ENCODE measurements at regions not wholly inside any gene's neighbourhood (a gene's known extent, or its start where the extent isn't known, plus 50 kb on each side); places are given as distances from the start of the nearest gene placed in this dataset.
A peak's percentile ranks its signal among the peaks of the same experiment; 100 is the strongest.

- DNase-seq, result no peak
Observed at GRCh38 chr10:130809181-130809580, 502.3 kb downstream of the TCERG1L start.

- no peak for DNase-seq
Observed at GRCh38 chr10:130809761-130810515, 501.6 kb downstream of the TCERG1L start.

GRCh38 chr10:130810856-130811255, 500.7 kb downstream of the TCERG1L start:
- no peak for DNase-seq

- DNase-seq, result no peak
Observed at GRCh38 chr10:130812381-130813148, 499.0 kb downstream of the TCERG1L start.

- no peak for DNase-seq
Observed at GRCh38 chr10:130814610-130815009, 496.9 kb downstream of the TCERG1L start.

DNA sequence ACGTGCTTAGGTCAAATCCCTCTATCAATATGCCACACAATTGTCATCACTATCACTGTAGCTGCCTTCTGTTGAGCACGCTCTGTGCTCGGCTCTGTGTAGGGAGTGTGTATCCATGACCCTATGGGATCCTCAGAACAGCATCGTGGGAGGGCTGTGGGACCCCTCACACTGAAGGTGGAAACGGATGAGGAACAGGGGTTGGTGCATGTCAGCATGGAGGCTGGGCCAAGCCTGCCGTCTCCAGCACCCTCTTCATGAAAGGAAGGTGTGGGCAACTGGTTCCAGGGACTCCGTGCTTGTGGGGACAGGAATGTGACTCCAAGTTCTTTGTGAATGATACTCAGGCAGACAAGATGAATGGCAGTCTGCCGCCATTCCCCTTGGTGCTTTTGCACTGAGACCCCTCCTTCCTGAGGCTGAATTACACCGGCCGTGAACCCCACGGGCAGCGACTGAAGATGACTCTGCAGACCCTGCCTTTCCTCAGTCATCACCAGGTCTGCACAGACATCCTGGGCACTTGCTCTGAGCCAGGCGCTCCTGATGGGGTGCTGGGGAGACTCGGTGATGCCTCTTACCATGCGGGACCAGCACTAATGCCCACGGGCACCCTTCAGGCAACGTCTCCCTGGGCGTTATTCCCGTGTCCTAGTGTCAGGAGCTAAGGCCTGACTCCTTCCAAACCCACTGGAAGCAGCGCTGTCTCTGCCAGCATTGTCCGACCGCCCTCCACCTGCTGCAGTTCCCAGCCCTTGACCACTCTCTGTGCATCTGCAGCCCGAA, 495.2 kb downstream of the TCERG1L start:
- no peak for DNase-seq

- no peak for DNase-seq
Observed at GRCh38 chr10:130817046-130817624, 494.4 kb downstream of the TCERG1L start.

GRCh38 chr10:130817674-130818073, 493.8 kb downstream of the TCERG1L start:
- DNase-seq, result no peak

- DNase-seq, result no peak
Observed at GRCh38 chr10:130820880-130821482, 490.5 kb downstream of the TCERG1L start.

GRCh38 chr10:130824230-130825014, 487.1 kb downstream of the TCERG1L start:
- no peak for DNase-seq

- DNase-seq, result no peak
Observed at GRCh38 chr10:130833596-130833995, 477.9 kb downstream of the TCERG1L start.

DNA sequence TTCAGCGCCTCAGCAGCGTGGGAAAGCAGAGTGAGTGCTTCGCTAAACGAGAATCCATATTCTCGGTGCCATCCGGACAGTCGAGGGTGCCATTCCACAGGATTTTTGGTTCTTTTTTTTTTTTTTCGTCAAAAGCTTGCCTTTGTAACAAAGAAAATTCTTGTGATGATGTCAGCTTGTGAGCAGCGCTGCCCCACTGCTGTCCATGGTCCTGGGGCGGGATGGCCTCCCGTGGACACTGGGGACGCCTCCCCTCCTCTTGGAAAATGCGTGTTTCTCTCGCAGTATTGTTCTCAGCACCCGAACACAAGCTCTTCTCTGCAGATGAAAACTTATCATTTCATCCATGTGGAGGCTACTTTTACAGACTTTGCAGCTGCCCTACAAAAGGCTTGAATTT, 477.4 kb downstream of the TCERG1L start:
- DNase-seq, result no peak

DNA sequence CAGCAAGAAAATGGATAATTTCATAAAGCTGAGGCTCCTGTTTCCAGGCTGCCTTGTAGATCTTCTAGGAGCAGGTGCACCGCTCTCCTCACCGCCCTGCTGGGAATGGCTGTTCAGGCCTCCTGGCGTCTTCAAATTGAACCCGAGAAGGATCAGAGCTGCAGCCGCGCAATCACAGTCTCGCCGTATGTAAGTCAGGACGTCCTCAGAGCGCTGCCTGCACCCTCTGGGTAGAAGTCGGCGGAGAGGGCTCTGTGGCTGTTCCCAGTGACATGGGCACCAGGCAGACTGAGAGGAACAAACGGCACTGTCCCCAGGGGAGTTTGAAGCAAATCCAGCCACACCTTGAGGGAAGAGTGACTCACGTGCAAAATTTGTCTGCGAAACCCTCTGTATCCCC, 476.9 kb downstream of the TCERG1L start:
- no peak for DNase-seq

DNA sequence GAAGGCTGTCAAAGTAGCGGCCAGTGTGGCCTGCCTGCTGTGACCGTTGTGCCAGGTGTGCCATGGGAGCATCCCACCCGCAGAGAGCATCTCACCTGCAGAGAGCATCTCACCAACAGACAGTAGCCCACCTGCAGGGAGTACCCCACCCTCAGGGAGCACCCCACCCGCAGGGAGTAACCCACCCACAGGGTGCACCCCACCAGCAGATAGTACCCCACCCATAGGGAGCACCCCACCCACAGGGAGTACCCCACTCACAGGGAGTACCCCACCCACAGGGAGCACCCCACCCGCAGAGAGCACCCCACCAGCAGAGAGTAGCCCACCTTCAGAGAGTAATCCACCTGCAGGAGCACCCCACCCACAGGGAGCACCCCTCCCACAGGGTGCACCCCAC, 476.5 kb downstream of the TCERG1L start:
- no peak for DNase-seq

DNA sequence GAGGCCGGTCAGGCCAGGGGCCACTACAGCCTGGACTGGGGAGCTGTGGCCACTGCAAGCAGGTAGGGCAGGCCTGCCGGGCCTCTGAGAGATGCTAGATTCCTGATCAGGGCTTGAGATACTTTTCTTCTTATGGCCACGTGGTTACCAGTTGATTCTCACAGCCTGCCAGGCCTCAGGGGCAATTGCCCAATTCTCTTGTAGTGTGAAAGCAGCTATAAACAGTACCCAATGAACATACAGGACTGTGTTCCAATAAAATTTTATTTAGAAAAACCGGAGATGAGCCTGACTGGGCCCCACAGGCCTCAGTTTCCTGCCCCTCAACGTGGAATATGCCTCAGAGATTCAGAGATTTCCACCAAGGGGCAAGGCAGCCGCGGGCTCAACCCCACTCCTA, 475.2 kb downstream of the TCERG1L start:
- DNase-seq, result no peak

DNA sequence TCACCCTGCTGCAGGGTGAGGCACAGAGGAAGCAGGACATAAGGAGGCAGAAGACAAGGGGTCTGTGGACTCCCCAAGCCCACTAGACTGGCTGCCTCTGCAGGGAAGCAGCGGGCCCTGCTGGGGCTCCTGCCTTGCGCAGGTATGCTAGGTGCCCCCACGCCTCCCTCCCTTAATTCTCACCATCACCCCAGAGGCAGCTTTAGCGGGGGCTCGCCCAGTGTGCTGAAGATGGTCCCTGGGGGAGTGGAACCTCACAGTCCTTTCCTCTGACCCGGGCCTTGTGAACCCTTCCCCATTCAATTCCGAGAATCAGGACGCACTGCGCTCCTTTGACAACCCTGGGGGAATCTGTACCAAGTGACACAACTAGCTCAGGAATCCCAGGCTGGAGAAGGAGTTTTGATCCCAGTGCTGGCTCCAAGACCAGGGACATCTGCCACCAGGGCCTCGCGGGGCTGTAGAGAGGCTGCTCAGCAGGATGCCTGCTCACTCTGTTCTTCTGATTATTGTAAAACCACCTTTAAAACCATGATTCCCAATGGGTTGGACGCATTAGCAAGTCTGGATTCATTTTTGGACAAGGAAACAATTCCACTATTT, 468.4 kb downstream of the TCERG1L start:
- DNase-seq, result no peak

DNA sequence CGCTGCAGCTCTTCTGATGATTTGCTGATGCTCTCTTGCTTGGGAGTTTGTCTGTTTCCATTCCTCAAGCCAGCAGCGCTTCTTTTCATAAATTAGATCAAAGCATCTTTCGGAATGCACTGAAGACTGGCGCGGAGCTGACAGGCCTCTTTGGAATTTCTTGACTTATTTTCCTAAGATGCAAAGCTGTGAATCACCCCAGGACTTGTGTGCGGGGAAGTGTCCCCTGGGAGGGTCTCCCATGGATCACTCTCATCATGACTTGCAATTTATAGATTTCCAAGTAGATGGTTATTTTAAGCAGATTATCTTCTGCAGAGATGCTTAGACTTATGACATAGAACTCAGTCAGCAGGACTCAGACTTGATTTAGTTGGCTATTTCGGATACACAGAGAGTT, 467.2 kb downstream of the TCERG1L start:
- no peak for DNase-seq

DNA sequence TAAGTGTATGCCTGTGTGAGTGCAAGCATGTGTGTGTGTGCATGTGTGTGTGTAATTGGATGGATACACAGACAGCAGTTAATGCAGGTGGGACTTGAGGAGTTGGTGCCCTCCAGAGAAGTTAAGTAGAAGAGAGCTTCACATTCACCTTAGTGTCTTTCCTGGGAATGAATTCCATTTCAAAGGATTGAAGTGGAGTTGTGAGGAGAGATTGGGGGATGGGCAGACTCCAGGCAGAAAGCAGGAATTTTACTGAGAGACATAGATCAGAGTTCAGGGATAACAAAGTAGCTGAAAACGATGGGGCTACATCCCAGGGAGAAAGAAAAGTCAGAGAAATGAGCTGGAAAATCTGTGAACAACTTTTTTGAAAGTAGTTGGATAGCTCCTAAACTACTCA, 464.4 kb downstream of the TCERG1L start:
- DNase-seq, result no peak

GRCh38 chr10:130848855-130849254, 462.7 kb downstream of the TCERG1L start:
- DNase-seq, result no peak

- DNase-seq, result peak; percentile 5
Observed at GRCh38 chr10:130854151-130854550, 457.4 kb downstream of the TCERG1L start.

- no peak for DNase-seq
Observed at GRCh38 chr10:130857631-130858295, 453.8 kb downstream of the TCERG1L start.
